ENCODE measurements at regions not wholly inside any gene's neighbourhood (a gene's known extent, or its start where the extent isn't known, plus 50 kb on each side); places are given as distances from the start of the nearest gene placed in this dataset.

DNA sequence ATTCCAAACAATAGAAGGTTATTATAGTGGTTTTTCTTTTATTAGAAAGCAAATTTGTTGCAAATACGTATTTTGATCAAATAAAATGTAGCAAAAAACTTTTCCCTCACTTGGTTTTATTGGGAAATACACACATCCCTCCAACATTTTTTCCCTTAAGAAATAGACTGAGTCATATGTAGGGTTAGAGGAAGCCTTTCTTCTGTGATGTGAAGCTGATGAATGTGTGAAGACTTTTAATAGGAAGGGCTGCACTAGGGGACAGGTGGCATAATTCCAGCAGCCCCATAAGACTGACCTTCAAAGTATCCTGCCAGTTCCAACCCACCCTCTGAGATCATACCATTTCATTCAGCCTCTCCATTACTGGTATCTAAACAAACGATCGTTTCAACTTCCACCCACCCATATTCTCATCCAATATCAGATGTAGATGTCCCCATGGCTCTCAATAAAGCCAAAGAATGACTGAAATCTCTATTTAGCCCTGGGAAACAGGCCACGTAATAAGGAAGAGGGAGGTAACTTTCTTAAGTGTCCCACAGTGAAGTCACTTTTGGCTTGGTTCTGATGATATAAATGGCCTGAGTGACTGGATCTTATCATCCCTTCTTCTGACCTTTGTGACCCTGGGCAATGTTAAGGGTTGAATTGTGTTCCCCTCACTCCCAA, 64.7 kb upstream of the LPAR1 start:
- no peak for ATAC-seq
- Histone ChIP-seq H3K36me3 (no peaks in the 10 kb centered on the region), H3K9me3 (no peaks in the 10 kb centered on the region), H3K4me1 (no peaks in the 10 kb centered on the region), H3K4me3 (no peak overlapping the region), H3K27me3 (no peaks in the 10 kb centered on the region), H3K27ac (no peak overlapping the region)
- WGBS (ENCODE audit: insufficient coverage, low coverage, low lambda C conversion rate, missing lambda C conversion rate) = 75% methylated on average over 4 of the region's 4 CpGs
- intact Hi-C loops (cut with DNase I) = no loop called here
- no peak for DNase-seq
- no peak for TF ChIP-seq POLR2A (IDR thresholded peaks at IDR 0.05)
- TF ChIP-seq, protein P1, sequence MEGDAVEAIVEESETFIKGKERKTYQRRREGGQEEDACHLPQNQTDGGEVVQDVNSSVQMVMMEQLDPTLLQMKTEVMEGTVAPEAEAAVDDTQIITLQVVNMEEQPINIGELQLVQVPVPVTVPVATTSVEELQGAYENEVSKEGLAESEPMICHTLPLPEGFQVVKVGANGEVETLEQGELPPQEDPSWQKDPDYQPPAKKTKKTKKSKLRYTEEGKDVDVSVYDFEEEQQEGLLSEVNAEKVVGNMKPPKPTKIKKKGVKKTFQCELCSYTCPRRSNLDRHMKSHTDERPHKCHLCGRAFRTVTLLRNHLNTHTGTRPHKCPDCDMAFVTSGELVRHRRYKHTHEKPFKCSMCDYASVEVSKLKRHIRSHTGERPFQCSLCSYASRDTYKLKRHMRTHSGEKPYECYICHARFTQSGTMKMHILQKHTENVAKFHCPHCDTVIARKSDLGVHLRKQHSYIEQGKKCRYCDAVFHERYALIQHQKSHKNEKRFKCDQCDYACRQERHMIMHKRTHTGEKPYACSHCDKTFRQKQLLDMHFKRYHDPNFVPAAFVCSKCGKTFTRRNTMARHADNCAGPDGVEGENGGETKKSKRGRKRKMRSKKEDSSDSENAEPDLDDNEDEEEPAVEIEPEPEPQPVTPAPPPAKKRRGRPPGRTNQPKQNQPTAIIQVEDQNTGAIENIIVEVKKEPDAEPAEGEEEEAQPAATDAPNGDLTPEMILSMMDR (IDR thresholded peaks at IDR 0.05) = no peak

GRCh38 chr9:111099199-111100008, 61.1 kb upstream of the LPAR1 start:
- TF ChIP-seq POLR2A (IDR thresholded peaks at IDR 0.05) = no peak
- TF ChIP-seq, protein P1 (IDR thresholded peaks at IDR 0.05) = no peak
- H3K36me3 ChIP-seq = no peaks in the 10 kb centered on the region
- H3K4me1 ChIP-seq = no peaks in the 10 kb centered on the region
- H3K4me3 ChIP-seq = no peak overlapping the region
- no peak for DNase-seq
- 64% methylated on average over 7 of the region's 9 CpGs for whole genome bisulfite sequencing (ENCODE audit: insufficient coverage, low coverage, low lambda C conversion rate, missing lambda C conversion rate)
- no peak overlapping the region for H3K27ac ChIP-seq
- H3K9me3 ChIP-seq = no peaks in the 10 kb centered on the region
- H3K27me3 ChIP-seq = no peaks in the 10 kb centered on the region
- no peak for ATAC-seq
- intact Hi-C loops (cut with DNase I) = no loop called here

DNA sequence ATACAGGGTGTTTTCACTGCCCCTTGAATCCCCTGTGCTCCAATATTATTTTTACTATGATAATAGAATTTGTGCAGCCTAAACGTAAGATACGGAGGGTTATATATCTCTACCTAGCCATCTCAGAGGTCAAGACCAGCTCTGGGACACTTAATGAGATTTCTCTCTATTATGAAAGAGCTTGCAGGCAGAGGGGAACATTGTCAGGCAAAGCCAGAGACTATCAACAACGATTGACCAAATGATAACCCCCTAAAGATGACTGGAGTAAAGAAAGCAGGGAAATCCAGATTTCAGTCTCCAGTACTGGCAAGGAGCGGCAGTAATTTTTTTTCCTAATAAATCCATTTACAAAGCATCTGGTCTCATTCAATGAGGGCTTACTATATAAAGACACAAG, 59.8 kb upstream of the LPAR1 start:
- Histone ChIP-seq H3K27ac (no peak overlapping the region), H3K4me1 (no peaks in the 10 kb centered on the region), H3K27me3 (no peaks in the 10 kb centered on the region), H3K9me3 (no peaks in the 10 kb centered on the region), H3K4me3 (no peak overlapping the region), H3K36me3 (no peaks in the 10 kb centered on the region)
- WGBS (ENCODE audit: insufficient coverage, low coverage, low lambda C conversion rate, missing lambda C conversion rate) = 52% methylated on average over 4 of the region's 4 CpGs
- intact Hi-C loops (cut with DNase I) = no loop called here
- no peak for ATAC-seq
- no peak for DNase-seq
- TF ChIP-seq, protein P1 (IDR thresholded peaks at IDR 0.05) = no peak
- TF ChIP-seq POLR2A (IDR thresholded peaks at IDR 0.05) = no peak

GRCh38 chr9:111096051-111096450, 57.8 kb upstream of the LPAR1 start:
- TF ChIP-seq, protein P1 (IDR thresholded peaks at IDR 0.05) = no peak
- TF ChIP-seq POLR2A (IDR thresholded peaks at IDR 0.05) = no peak
- 55% methylated on average over 3 of the region's 3 CpGs for WGBS (ENCODE audit: insufficient coverage, low coverage, low lambda C conversion rate, missing lambda C conversion rate)
- intact Hi-C loops (cut with DNase I) = no loop called here
- H3K4me3 ChIP-seq = no peak overlapping the region
- H3K27me3 ChIP-seq = no peaks in the 10 kb centered on the region
- no peaks in the 10 kb centered on the region for H3K9me3 ChIP-seq
- no peak overlapping the region for H3K27ac ChIP-seq
- DNase-seq (no peak), ATAC-seq (no peak)
- no peaks in the 10 kb centered on the region for H3K36me3 ChIP-seq
- H3K4me1 ChIP-seq = no peaks in the 10 kb centered on the region
